ENCODE measurements at regions not wholly inside any gene's neighbourhood (a gene's known extent, or its start where the extent isn't known, plus 50 kb on each side); places are given as distances from the start of the nearest gene placed in this dataset.

DNA sequence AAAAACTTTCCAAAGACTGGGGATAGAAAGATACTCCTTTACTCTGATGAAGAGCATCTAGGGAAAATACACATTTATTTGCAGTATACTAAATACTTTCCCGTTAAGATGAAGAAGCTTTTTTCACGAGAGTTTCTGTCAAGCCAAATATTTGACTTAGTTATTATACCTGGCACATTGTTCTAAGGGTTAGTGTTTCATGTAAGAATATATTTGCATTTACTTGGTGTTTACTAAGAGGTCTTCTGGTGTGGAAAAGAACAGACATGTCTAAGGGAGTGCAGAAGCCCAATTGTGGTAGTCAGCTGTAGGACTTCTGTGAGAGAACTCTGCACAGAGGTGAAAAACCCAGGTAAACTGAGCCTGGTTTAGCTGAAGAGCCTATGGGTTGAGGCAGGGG is 457.6 kb upstream of the SOX11 start:
- DNase-seq (ENCODE audit: low read depth in 3 of 3) = no peak

DNA sequence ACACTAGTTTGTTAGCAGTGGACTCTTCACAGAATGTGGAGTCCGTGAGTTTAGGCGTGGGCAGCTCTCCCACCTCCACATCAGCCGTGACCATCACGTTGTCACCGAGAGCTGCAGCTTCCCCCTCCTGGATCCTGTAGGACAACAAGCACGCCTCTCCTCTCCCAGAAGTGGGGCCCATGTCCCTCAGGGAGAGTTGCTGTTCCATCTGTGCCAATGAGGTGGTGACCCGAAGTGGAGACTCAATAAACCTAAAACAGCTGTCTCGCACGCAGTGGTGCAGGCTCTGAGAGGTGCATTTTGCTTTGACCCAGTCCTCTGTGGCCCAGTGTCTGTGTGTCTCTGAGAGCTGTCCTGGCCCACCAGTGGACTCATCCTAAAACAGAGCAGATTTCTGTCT is 456.5 kb upstream of the SOX11 start:
- DNase-seq (ENCODE audit: low read depth in 3 of 3) = no peak

DNA sequence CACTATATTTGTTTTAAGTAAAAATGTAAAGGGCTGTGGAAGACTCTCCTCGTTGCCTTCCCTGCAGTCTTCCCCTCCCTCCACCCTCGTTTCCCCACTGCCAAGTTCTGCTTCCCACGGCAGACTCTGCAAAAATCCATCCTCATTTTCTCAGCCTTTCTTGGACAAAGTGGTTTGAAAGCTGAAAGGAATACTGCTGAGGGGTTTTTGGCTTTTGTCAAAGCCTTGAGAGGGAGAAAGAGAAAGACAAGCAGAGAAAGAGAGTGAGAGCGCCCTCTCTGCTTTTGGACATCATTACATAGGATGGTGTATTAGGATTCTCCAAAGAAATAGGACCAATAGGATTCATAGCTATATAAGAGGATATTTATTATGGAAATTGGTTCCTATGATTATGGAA is 455.9 kb upstream of the SOX11 start:
- no peak for DNase-seq (ENCODE audit: low read depth in 3 of 3)

DNA sequence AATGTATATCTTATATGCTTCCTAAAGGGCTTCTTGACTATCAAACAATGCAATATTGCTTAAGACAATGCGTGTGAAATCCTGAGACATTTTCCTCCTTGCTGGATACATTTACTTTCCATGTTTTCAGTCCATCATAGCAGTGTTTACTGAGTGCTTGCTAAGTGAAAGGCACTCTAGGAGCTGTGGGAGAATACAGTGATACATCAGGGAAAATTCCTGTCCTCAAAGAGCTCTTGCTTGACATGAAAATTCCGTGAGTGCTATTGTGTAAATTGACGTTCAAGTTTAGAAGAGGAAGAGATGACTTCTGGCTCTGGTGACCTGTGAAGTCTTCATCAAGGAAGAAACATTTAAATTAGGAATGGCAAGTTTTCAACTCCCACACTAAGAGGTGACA is 449.4 kb upstream of the SOX11 start:
- DNase-seq (ENCODE audit: low read depth in 3 of 3) = no peak

DNA sequence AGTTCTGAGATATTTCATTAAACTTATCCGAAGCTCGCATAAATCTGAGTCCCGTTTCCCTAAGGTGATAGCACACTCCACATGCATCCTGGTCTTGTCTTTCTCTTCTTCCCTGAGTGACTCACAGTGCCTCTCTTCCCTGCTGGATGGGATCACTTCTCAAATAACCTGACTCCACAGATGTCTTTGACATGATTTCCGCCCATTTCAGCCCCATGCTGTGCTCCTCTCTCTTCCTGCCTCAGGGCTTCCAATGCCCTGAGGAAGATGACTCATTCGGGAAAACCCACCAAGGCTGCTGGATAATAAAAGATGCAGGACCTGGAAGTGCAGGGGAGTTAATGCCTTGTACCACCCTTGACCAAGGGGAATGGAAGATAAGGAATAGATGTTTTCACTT is 441.7 kb upstream of the SOX11 start:
- no peak for DNase-seq (ENCODE audit: low read depth in 3 of 3)

DNA sequence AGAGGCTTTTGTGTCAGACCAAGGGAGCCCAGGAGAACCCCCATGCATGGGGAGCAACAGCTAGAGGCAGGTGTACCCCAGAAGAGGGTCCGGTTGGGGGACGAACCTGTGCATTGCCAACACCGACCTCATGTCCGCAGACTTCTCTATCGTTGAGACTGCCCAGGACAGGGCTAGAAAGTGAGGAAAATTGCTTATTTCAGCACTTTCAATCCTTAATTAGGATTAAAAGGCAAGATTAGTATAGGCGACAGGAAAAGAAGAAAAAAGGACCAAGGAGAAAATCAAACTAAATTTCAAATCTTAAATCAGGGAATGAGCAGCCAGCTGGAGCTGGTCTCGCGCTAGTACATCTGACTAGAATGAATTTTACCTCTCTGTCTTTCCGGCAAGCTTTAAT is 438.9 kb upstream of the SOX11 start:
- DNase-seq (ENCODE audit: low read depth in 3 of 3) = no peak

DNA sequence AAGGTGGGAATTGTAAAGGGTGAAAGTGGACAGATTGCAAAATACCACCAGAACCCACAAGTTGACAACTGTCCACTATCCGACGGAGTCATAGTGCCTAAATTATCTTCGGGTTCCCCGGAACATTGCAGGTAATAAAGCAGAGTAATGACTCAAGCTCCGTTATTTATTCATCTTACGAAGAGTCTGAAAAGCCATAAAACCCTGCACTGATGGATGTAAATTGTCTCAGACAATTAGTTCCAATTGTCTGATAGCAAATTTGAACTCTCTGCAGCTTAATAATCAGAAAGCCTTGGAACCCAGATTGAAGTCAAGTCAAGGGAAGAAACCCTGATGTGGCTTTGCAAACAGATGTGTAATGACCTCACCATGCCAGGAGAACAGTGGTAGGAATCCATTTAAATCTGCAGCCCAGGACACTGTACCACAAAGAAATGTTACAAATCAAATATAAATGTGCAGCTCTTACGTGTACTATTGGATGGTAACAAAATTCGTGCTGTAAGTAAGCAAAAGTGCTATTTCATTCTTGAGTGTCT is 437.3 kb upstream of the SOX11 start:
- DNase-seq (ENCODE audit: low read depth in 3 of 3) = no peak

DNA sequence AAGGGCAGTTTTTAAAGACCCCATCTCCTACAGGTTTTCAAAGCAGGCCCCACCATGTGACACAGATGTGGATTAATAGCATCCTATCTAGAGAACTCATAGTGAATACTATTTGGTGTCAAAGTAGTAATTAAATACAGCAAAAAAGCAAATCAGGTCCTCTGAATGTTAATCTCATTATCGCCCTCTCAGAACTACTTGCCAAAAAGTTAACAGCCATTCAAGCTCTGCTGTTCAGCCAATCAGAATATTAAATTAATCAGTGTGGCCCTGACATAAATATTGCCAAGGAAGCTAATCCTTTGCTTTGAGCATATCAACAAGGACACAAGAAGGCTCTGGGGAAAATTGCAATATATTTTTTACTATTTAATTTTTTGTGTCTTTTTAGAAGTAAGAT is 428.9 kb upstream of the SOX11 start:
- no peak for DNase-seq (ENCODE audit: low read depth in 3 of 3)

DNA sequence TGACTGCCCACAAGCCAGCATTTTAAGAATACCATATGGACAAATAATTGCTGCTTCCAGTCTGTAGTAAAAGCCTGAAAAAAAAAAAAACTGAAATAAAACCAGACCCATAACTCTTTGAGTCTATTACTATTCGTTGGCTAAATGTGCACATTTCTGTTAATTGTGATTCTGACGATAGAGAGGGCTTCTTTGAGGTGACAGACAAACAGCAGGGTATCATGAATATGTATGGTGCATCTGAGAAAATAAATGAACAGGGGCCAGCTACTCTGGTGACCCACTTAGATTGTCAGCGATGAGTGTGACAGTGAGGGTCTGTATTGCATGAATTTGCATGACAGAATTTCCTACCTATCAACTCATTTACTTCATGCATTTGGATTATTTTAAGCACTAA is 427.8 kb upstream of the SOX11 start:
- no peak for DNase-seq (ENCODE audit: low read depth in 3 of 3)

DNA sequence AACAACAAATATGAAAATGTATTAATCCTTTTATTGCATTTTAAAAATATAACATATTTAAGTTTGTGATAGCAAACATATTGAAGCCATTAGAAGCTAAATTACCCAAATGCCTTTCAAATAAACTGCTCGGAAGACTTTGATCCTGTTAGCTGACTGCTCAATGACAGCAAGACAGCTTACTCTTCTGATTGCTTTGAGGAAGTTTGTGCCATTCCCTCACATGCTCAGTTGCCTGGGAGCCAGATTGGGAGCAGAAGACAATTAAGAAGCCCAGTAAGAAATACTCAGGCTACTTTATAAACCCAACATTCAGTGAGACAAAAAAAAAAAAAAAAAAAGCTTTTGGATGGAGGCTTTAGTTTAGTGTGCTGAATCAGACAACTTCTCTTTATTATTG is 407.1 kb upstream of the SOX11 start:
- DNase-seq (ENCODE audit: low read depth in 3 of 3) = no peak

DNA sequence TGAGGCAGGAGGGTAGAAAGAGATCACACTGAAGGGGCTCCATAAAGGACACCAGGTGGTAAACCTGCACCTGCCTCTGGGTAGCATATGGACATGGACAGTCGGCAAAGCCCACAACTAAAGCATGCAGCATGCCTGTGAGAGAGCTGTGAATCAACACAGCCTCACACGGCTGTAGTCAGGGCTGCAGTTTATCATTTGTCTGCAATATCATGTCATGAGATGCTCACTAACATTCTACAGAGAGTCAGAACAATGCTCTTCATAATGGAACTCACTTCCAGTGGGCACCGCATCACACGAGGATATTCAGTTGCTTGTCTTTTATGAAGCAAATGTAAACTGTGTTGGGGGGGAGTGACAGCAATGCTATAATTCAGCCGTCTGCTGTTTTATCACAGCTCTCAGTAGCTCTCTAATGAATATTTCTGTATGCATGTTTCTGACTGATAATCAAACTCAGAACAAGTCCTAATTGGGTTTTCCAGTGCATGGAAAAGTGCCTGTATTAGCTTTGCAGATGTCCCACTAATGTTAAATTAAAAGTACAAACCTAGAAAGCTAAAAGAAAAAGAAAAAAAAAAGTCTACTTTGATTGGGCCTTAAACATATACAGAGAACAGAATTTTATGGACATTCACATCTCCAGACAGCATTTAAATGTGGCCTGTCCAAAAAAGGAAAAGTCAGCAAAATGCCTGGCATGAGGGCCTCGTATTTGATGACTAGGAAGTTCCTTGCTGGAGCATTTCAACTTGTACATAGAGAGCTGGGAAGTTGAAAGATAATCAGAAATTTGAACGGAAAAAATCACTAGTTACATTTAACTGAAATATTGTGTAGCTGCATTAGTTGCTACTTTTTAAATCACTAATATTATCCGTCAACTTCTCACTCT is 406.1 kb upstream of the SOX11 start:
- DNase-seq (ENCODE audit: low read depth in 3 of 3) = no peak

DNA sequence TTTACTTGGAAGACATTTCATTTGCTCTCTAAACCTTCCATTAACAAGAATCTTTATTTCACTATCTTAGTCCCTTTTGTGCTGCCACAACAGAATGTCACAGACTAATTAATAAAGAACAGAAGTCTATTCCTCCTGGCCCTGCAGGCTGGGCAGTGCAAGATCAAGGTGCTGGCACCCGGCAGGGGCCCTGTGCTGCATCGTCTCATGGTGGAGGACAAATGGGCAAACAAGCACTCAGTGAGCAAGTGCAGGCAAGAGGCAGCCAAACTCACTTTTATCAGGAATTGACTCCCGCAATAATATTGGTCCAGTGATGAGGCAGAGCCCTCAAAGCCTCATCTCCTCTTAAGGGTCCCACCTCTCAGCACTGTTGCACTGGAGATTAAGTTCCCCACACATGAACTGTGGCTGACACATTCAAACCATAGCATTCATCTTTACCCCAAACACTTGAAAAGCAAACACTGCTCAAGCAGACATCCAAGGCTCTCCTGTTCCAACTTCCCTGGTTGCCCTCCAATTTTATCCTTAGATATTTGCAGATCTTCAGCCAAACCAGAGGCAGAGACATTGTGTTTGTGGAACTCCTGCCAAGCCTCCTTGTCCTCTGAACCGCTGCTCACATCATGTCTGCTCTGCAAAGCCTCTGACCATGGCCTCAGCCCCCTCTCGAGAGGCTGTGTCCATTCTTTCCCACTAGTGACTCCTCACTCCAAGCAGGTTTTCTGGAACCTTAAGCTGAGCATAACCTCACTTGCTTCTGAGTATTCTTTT is 404.4 kb upstream of the SOX11 start:
- DNase-seq (ENCODE audit: low read depth in 3 of 3) = no peak

DNA sequence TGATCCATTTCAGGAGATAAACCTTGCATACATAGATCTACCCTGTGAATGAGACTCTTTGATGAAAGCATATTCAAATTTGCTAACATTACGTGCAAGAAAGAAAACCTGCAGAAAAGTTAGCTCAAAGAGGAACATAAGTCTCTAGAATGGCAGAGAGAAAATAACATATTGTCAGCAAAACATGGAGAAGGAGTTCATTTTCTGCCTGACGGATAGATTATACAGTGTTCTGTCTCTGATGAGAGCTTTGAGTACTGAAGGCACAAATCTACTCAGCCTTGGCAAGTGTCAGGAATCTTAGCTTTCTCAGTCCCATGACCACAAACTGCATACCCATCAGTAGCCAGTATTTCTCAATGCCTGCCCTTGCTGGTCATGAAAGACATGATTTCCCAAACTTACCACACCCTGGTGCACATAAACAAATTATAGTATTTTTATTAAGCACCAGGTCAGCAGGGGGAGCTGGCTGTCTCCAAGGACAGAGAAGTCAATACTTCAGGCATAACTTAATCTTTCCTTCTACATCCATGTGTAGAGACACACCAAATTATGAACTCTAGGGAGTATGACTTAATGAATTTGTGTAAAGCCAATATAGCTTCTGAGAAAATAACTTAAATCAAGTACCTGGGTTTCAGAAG is 401.2 kb upstream of the SOX11 start:
- no peak for DNase-seq (ENCODE audit: low read depth in 3 of 3)

DNA sequence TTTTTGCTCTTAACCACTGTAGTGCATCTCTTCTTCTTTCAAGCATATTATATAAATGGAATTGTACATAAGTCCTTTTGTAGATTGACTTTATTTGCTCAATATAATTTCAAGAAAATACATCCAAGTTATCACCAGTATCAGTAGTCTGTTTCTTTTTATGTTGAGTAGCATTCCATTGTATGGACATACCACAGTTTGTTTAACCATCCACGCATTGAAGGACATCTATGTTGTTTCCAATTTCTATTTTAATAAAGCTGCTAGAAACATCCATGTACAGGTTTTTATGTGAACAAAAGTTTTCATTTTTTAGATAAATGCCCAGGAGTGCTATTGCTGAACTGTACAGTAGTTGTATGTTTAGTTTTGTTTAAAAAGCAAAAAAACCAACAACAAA is 387.5 kb upstream of the SOX11 start:
- no peak for DNase-seq (ENCODE audit: low read depth in 3 of 3)

DNA sequence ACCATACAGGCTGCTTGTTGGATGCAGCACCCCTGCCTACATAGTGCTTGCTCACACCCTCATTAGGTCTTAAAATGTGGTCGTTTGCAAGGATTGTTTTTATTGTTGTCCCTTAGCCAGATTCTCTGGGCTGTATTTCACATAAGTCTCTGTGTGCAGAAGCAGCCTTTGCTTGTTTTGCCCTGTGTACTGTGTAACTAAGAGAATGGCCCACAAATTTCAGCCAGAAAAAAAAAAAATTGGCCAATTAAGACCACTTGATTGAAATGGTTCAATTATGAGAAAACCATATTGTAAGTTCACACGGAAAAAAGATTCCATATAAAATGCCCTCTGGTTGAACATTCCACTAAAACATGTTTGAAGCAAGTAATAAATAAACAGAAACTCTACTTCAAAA is 377.1 kb upstream of the SOX11 start:
- no peak for DNase-seq (ENCODE audit: low read depth in 3 of 3)

DNA sequence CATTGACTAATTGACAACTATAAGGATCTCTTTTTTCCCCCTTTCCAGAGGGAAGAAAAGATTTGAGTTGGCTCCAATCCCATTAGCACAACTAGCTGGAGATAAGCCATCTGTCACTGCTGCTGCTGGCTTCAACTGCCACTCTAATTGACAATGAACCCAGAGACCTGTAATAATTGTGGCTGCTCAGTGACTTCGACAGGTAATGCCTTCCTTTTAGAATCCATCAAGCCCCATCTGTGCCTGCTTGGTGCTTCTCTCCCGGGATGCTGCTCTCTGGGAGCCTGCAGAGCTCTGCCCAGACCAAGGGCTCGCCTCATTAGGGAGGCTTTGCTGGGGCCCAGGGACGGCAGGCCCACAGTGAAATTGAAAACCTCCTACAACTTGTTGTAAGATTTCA is 376.7 kb upstream of the SOX11 start:
- no peak for DNase-seq (ENCODE audit: low read depth in 3 of 3)

DNA sequence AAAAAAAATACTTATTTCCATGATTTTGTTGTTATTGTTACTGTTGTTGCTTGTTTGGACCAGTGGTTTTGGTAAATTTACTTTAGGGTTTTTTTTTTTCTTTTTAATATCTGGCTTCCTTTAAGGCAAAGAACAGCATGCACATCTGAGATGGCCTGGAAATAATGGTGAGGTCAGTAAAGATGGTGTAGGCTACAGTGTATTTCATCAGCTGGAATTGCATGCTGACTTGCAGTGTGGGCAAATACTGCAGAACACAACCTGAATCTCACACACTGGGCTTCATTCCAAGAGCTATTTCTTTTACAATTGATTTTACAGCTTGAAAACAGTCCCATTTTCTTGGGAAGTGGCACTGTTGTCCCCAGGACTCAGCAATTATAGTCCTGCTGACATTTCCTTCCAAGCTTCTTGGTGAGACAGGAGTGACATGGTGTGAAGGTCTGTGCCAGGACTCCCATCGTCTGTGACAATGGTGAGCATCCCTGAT is 376.1 kb upstream of the SOX11 start:
- DNase-seq (ENCODE audit: low read depth in 3 of 3) = no peak

DNA sequence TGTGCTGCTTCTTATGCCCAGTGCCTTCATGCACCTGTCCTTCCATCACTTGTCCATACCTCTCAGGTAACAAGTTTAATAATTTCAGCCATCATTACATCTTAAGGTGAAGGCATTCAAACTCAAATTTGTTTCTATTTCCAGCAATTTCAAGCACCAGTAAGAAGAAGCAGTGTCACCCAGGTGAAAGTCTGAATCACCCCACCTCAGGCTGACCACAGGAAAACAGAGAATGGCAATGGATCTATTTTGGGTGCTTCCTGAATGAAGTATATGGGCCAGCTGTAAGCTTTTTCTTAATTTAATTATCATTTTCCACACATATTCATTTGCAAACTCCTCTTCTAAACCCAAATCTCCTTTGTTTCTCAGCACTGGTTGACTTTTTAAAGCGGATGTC is 372.7 kb upstream of the SOX11 start:
- no peak for DNase-seq (ENCODE audit: low read depth in 3 of 3)

DNA sequence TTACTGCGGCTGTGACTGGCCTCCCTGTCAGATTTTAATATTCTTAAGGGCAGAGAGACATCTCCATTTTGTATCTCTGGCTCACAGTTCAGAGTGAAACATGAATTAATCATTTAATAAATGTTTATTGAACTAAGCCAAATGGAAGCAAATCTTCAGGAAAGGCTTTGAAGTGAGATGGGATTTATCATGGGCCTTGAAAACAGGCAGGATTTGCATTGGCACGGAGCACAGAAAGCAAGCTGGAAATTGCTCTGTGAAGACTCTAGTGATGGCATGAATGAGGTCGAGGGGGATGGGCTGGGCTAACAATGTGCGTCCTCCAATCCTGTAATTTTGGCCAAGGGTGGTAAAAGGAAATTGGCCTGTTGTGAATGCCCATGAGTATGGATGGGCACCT is 369.8 kb upstream of the SOX11 start:
- no peak for DNase-seq (ENCODE audit: low read depth in 3 of 3)

DNA sequence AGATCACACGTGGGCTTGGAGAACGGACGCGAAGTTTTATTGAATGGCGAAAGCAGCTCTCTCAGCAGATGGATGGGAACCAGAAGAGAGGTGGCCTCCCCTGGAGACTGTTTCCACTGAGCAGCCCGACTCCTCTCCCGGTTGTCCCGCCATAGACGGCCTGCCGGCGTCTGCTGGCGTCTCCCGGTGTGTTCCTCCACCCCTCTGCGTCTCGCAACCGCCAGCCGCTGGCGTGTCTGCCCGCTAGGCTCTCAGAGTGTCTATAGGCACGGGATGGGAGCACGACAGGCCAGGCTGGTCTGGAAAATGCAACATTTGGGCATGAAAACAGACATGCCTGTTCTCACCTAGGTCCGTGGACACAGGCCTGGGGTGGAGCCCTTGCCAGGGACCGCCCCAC is 366.7 kb upstream of the SOX11 start:
- no peak for DNase-seq (ENCODE audit: low read depth in 3 of 3)

DNA sequence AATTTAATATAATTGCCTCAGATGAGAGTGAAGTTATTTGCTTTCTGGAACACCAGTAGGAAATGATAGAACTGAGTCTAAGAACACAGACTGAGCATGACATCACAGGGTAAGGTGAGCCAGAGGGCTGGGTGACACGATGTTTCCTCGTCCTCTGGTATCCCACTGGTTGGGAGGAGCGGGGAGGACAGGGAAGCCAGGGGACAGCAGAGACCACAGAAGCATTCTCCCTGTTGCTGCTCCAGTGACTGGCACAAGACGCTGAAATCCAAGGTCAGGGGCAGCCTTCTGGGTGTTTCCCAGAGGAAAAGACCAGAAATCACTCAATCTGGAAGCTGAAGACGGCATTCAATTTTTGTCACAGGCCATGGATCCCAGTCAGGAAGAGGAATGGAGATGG is 363.4 kb upstream of the SOX11 start:
- DNase-seq (ENCODE audit: low read depth in 3 of 3) = no peak

DNA sequence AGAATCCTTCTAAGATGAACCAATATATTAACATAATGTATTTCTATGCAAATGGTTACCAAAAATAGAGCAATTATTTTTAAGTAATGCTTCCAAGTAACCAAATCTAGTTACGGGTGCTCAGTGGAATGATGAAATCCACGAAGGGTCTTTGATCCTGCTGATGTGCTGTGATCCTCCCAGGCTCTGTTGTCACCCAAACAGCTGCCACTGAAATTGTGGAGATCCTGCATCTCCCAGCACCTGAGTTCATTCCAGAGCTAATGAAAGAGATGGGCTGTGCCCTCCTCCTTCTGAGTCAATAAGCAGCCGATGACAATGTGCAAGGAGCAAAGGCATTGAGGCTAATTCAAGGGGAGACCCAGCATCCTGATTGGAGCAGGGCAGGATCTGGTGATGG is 362.4 kb upstream of the SOX11 start:
- no peak for DNase-seq (ENCODE audit: low read depth in 3 of 3)
